OCI-LY1 (cell line): ENCODE measurements at regions not wholly inside any gene's neighbourhood (a gene's known extent, or its start where the extent isn't known, plus 50 kb on each side); places are given as distances from the start of the nearest gene placed in this dataset.

Experiments
- H2AFZ ChIP-seq: fragments of 200-600 bp; sonication (generic), shearing (Covaris generic); 2 replicates; pipeline ENCODE4 v1.6.0; 2014; ENCODE audit warnings: antibody characterized with exemption, mild to moderate bottlenecking, low read length
- H3F3A ChIP-seq: fragments of 200-600 bp; sonication (generic), shearing (Covaris generic); 2 replicates; pipeline ENCODE4 v1.6.0; 2014; ENCODE audit warnings: mild to moderate bottlenecking, antibody characterized with exemption, low read length, moderate library complexity; ENCODE audit not compliant: insufficient read depth
- H3K27ac ChIP-seq: fragments of 200-600 bp; sonication (generic); 2 replicates; pipeline ENCODE4 v1.5.1; 2014; ENCODE audit warnings: low read length, mixed run types, mild to moderate bottlenecking, low read depth; ENCODE audit not compliant: poor library complexity, severe bottlenecking
- H3K27me3 ChIP-seq: fragments of 200-600 bp; sonication (generic); 2 replicates; pipeline ENCODE4 v1.6.0; 2014; ENCODE audit warnings: antibody characterized with exemption, mild to moderate bottlenecking, low read length, moderate library complexity; ENCODE audit not compliant: insufficient read depth
- H3K36me3 ChIP-seq: fragments of 200-600 bp; sonication (generic); 2 replicates; pipeline ENCODE4 v1.6.1; 2014; ENCODE audit warnings: mild to moderate bottlenecking, antibody characterized with exemption, low read length, moderate library complexity, mixed read lengths; ENCODE audit not compliant: insufficient read depth
- H3K4me1 ChIP-seq: fragments of 200-600 bp; sonication (generic); 2 replicates; pipeline ENCODE4 v1.5.1; 2014; ENCODE audit warnings: mild to moderate bottlenecking, low read length, moderate library complexity; ENCODE audit not compliant: insufficient read depth, severe bottlenecking
- H3K4me2 ChIP-seq: fragments of 200-600 bp; sonication (generic), shearing (Covaris generic); 2 replicates; pipeline ENCODE4 v1.6.1; 2014; ENCODE audit warnings: low read length
- H3K4me3 ChIP-seq: fragments of 200-600 bp; sonication (generic); 2 replicates; pipeline ENCODE4 v1.5.1; 2014; ENCODE audit warnings: low read length, low read depth, mild to moderate bottlenecking, mixed read lengths; ENCODE audit not compliant: poor library complexity, severe bottlenecking
- H3K79me2 ChIP-seq: fragments of 200-600 bp; shearing (Covaris generic); 2 replicates; pipeline ENCODE4 v1.6.1; 2016; ENCODE audit warnings: mixed run types, low read length, mixed read lengths; ENCODE audit not compliant: insufficient read depth
- H3K9ac ChIP-seq: fragments of 200-600 bp; sonication (generic), shearing (Covaris generic); 2 replicates; pipeline ENCODE4 v1.6.1; 2014; ENCODE audit warnings: mild to moderate bottlenecking, low read length, mixed read lengths
- H3K9me2 ChIP-seq: fragments of 200-600 bp; sonication (generic), shearing (Covaris generic); 2 replicates; pipeline ENCODE4 v1.6.1; 2014; ENCODE audit warnings: low read depth, mild to moderate bottlenecking, low read length, mixed read lengths
- H3K9me3 ChIP-seq: fragments of 200-600 bp; shearing (Covaris generic); 2 replicates; pipeline ENCODE4 v1.6.1; 2014; ENCODE audit warnings: low read length, mixed read lengths
- H4K20me1 ChIP-seq: fragments of 200-600 bp; sonication (generic), shearing (Covaris generic); 2 replicates; pipeline ENCODE4 v1.6.0; 2016; ENCODE audit warnings: mild to moderate bottlenecking, low read length; ENCODE audit not compliant: insufficient read depth
- CTCF ChIP-seq: fragments of 200-600 bp; sonication (generic), shearing (Covaris generic); IDR thresholded peaks from 2 replicates; pipeline ENCODE4 v1.5.1; 2017; ENCODE audit warnings: mild to moderate bottlenecking, antibody characterized with exemption, low read length, moderate library complexity, mixed read lengths
- EZH2 ChIP-seq: fragments of 200-600 bp; sonication (generic), shearing (Covaris generic); IDR thresholded peaks from 2 replicates; pipeline ENCODE4 v1.8.0; 2017; ENCODE audit warnings: borderline replicate concordance, mixed run types, mild to moderate bottlenecking, antibody characterized with exemption, low read length, moderate library complexity, mixed read lengths

GRCh38 chr4:23091711-23092110 is 399.0 kb downstream of the GBA3 start:
- no peak overlapping the region for H3K9ac ChIP-seq
- H3K4me3 ChIP-seq: no peak overlapping the region
- no peaks in the 10 kb centered on the region for H3K9me3 ChIP-seq
- no peaks in the 10 kb centered on the region for H4K20me1 ChIP-seq
- H3K27ac ChIP-seq: no peak overlapping the region
- H3K4me2 ChIP-seq: no peak overlapping the region
- H3K79me2 ChIP-seq: no peaks in the 10 kb centered on the region
- no peaks in the 10 kb centered on the region for H3K9me2 ChIP-seq
- TF ChIP-seq EZH2 (no peak), CTCF (no peak)
- no peaks in the 10 kb centered on the region for H3F3A ChIP-seq
- no peaks in the 10 kb centered on the region for H3K27me3 ChIP-seq
- no peaks in the 10 kb centered on the region for H3K4me1 ChIP-seq
- no peaks in the 10 kb centered on the region for H3K36me3 ChIP-seq
- no peak overlapping the region for H2AFZ ChIP-seq

GRCh38 chr4:23085249-23085568 is 392.5 kb downstream of the GBA3 start:
- no peak overlapping the region for H3K4me3 ChIP-seq
- H3K4me2 ChIP-seq: no peak overlapping the region
- H3K36me3 ChIP-seq: no peaks in the 10 kb centered on the region
- no peak overlapping the region for H3K27ac ChIP-seq
- no peaks in the 10 kb centered on the region for H3K27me3 ChIP-seq
- H3K9me3 ChIP-seq: no peaks in the 10 kb centered on the region
- no peak overlapping the region for H3K9ac ChIP-seq
- no peaks in the 10 kb centered on the region for H3K4me1 ChIP-seq
- no peak overlapping the region for H2AFZ ChIP-seq
- no peaks in the 10 kb centered on the region for H3K9me2 ChIP-seq
- no peak for TF ChIP-seq CTCF
- H3F3A ChIP-seq: no peaks in the 10 kb centered on the region
- H4K20me1 ChIP-seq: no peaks in the 10 kb centered on the region
- H3K79me2 ChIP-seq: no peaks in the 10 kb centered on the region

- no peak overlapping the region for H3K4me3 ChIP-seq
- H3K79me2 ChIP-seq: no peaks in the 10 kb centered on the region
- H3K4me2 ChIP-seq: no peak overlapping the region
- no peaks in the 10 kb centered on the region for H3F3A ChIP-seq
- no peak overlapping the region for H3K9ac ChIP-seq
- H3K9me3 ChIP-seq: no peaks in the 10 kb centered on the region
- H3K4me1 ChIP-seq: no peaks in the 10 kb centered on the region
- no peak overlapping the region for H3K27ac ChIP-seq
- H3K9me2 ChIP-seq: no peaks in the 10 kb centered on the region
- no peaks in the 10 kb centered on the region for H4K20me1 ChIP-seq
- H3K27me3 ChIP-seq: no peaks in the 10 kb centered on the region
- TF ChIP-seq EZH2: no peak
- no peak for TF ChIP-seq CTCF
- no peaks in the 10 kb centered on the region for H3K36me3 ChIP-seq
- H2AFZ ChIP-seq: no peak overlapping the region
These were observed 392.0 kb downstream of the GBA3 start for GRCh38 chr4:23084559-23085248.
